HepG2 (cell line): ENCODE measurements at regions not wholly inside any gene's neighbourhood (a gene's known extent, or its start where the extent isn't known, plus 50 kb on each side); places are given as distances from the start of the nearest gene placed in this dataset.

Source experiments
- ATM ChIP-seq: fragments of 450-650 bp; IDR thresholded peaks from 2 replicates; pipeline ENCODE4 v1.7.1; 2017; ENCODE audit warnings: mild to moderate bottlenecking, borderline replicate concordance
- EZH2 ChIP-seq: conservative IDR thresholded peaks from 2 replicates; pipeline ENCODE4 v1.6.1; 2012; ENCODE audit warnings: mild to moderate bottlenecking, low read depth, low read length, moderate library complexity
- FOXC1 ChIP-seq: sonication (generic); formaldehyde crosslinking; IDR thresholded peaks from 2 replicates; pipeline ENCODE4 v1.8.0; 2022; ENCODE audit warnings: mild to moderate bottlenecking, missing genetic modification reagents, borderline replicate concordance
- FOXM1 ChIP-seq: sonication (generic); formaldehyde crosslinking; IDR thresholded peaks from 2 replicates; pipeline ENCODE4 v1.5.0; 2020; ENCODE audit warnings: missing genetic modification reagents
- IKZF4 ChIP-seq: sonication (generic); formaldehyde crosslinking; IDR thresholded peaks from 2 replicates; pipeline ENCODE4 v1.5.1; 2020; ENCODE audit warnings: borderline replicate concordance, mild to moderate bottlenecking, low read depth, missing genetic modification reagents; ENCODE audit errors: not compliant biosample characterization
- NR2C2 ChIP-seq: sonication (generic); formaldehyde crosslinking; IDR thresholded peaks from 2 replicates; pipeline ENCODE4 v1.4.0; 2020; ENCODE audit warnings: missing genetic modification reagents, mild to moderate bottlenecking, moderate library complexity, borderline replicate concordance
- ONECUT2 ChIP-seq: sonication (generic); formaldehyde crosslinking; IDR thresholded peaks from 2 replicates; pipeline ENCODE4 v1.4.0; 2020; ENCODE audit warnings: missing genetic modification reagents
- STAG1 ChIP-seq: sonication (generic); formaldehyde crosslinking; IDR thresholded peaks from 2 replicates; pipeline ENCODE4 v1.4.0; 2020; ENCODE audit warnings: missing genetic modification reagents
- ZMAT3 ChIP-seq: sonication (generic); formaldehyde crosslinking; conservative IDR thresholded peaks from 2 replicates; pipeline ENCODE4 v1.7.0; 2021; ENCODE audit warnings: missing genetic modification reagents
- ZNF143 ChIP-seq: sonication (generic); formaldehyde crosslinking; IDR thresholded peaks from 2 replicates; pipeline ENCODE4 v1.4.0; 2020; ENCODE audit warnings: missing genetic modification reagents
- ZNF609 ChIP-seq: sonication (generic); formaldehyde crosslinking; IDR thresholded peaks from 2 replicates; pipeline ENCODE4 v1.4.0; 2020; ENCODE audit warnings: mild to moderate bottlenecking, missing genetic modification reagents, borderline replicate concordance
- ZSCAN5A ChIP-seq: sonication (generic); formaldehyde crosslinking; IDR thresholded peaks from 2 replicates; pipeline ENCODE4 v1.8.0; 2022; ENCODE audit warnings: mild to moderate bottlenecking, missing genetic modification reagents, borderline replicate concordance
- TF ChIP-seq, protein P1 (sequence below): IDR thresholded peaks from 2 replicates; pipeline ENCODE4 v1.6.1; 2016; ENCODE audit warnings: missing compliant biosample characterization, missing genetic modification reagents, borderline replicate concordance
- TF ChIP-seq, protein P2 (sequence below): sonication (generic); formaldehyde crosslinking; IDR thresholded peaks from 2 replicates; pipeline ENCODE4 v1.8.1; 2022; ENCODE audit warnings: low read depth, mild to moderate bottlenecking, missing genetic modification reagents
- TF ChIP-seq, protein P3 (sequence below): sonication (generic); formaldehyde crosslinking; IDR thresholded peaks from 2 replicates; pipeline ENCODE4 v1.5.1; 2020; ENCODE audit warnings: missing genetic modification reagents, mild to moderate bottlenecking, borderline replicate concordance

GRCh38 chr5:116864157-116864837, 289.7 kb upstream of the SEMA6A start (continued):
- TF ChIP-seq, protein P1, sequence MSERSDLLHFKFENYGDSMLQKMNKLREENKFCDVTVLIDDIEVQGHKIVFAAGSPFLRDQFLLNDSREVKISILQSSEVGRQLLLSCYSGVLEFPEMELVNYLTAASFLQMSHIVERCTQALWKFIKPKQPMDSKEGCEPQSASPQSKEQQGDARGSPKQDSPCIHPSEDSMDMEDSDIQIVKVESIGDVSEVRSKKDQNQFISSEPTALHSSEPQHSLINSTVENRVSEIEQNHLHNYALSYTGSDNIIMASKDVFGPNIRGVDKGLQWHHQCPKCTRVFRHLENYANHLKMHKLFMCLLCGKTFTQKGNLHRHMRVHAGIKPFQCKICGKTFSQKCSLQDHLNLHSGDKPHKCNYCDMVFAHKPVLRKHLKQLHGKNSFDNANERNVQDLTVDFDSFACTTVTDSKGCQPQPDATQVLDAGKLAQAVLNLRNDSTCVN = no peak
- TF ChIP-seq ZMAT3 (CRISPR knock-in tag) (0 out of 2 replicates have a peak, but pooled peaks have one; percentile 47), ZNF143 (CRISPR knock-in tag) (no peak), IKZF4 (CRISPR knock-in tag) (no peak), EZH2 (no peak), ZNF609 (peak; percentile 92), FOXC1 (CRISPR knock-in tag) (no peak), STAG1 (CRISPR knock-in tag) (no peak; the same call in 1 of the 2 replicates), ZSCAN5A (CRISPR knock-in tag) (no peak; the same call in 1 of the 2 replicates), FOXM1 (CRISPR knock-in tag) (no peak), ONECUT2 (no peak), NR2C2 (CRISPR knock-in tag) (peak; percentile 61; the same call in 1 of the 2 replicates), ATM (no peak)
- TF ChIP-seq, protein P2, sequence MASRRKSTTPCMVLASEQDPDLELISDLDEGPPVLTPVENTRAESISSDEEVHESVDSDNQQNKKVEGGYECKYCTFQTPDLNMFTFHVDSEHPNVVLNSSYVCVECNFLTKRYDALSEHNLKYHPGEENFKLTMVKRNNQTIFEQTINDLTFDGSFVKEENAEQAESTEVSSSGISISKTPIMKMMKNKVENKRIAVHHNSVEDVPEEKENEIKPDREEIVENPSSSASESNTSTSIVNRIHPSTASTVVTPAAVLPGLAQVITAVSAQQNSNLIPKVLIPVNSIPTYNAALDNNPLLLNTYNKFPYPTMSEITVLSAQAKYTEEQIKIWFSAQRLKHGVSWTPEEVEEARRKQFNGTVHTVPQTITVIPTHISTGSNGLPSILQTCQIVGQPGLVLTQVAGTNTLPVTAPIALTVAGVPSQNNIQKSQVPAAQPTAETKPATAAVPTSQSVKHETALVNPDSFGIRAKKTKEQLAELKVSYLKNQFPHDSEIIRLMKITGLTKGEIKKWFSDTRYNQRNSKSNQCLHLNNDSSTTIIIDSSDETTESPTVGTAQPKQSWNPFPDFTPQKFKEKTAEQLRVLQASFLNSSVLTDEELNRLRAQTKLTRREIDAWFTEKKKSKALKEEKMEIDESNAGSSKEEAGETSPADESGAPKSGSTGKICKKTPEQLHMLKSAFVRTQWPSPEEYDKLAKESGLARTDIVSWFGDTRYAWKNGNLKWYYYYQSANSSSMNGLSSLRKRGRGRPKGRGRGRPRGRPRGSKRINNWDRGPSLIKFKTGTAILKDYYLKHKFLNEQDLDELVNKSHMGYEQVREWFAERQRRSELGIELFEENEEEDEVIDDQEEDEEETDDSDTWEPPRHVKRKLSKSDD (CRISPR knock-in tag) = 0 out of 2 replicates have a peak, but pooled peaks have one; percentile 15
- TF ChIP-seq, protein P3, sequence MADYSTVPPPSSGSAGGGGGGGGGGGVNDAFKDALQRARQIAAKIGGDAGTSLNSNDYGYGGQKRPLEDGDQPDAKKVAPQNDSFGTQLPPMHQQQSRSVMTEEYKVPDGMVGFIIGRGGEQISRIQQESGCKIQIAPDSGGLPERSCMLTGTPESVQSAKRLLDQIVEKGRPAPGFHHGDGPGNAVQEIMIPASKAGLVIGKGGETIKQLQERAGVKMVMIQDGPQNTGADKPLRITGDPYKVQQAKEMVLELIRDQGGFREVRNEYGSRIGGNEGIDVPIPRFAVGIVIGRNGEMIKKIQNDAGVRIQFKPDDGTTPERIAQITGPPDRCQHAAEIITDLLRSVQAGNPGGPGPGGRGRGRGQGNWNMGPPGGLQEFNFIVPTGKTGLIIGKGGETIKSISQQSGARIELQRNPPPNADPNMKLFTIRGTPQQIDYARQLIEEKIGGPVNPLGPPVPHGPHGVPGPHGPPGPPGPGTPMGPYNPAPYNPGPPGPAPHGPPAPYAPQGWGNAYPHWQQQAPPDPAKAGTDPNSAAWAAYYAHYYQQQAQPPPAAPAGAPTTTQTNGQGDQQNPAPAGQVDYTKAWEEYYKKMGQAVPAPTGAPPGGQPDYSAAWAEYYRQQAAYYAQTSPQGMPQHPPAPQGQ = no peak
